HL-60 (cell line): ENCODE measurements at regions not wholly inside any gene's neighbourhood (a gene's known extent, or its start where the extent isn't known, plus 50 kb on each side); places are given as distances from the start of the nearest gene placed in this dataset.

Experiments
- DNase-seq, 2 experiments: peaks; one replicate each; pipeline ENCODE4 v3.0.0-alpha.2; 2010 to 2020; ENCODE audit warnings: low read depth in 1 of 2, low spot score in 1 of 2
- H3K27ac ChIP-seq: fragments of 250-450 bp; sonication (Bioruptor Pico); replicated peaks from 2 replicates; pipeline ENCODE4 v1.5.1; 2020; ENCODE audit warnings: mild to moderate bottlenecking, moderate library complexity
- H3K27me3 ChIP-seq: fragments of 250-450 bp; sonication (Bioruptor Pico); 2 replicates; pipeline ENCODE4 v1.5.1; 2021; ENCODE audit warnings: mild to moderate bottlenecking, moderate library complexity; ENCODE audit not compliant: insufficient read depth, poor library complexity, severe bottlenecking
- H3K4me3 ChIP-seq: replicated peaks from 2 replicates; pipeline ENCODE4 v1.5.1; 2011; ENCODE audit warnings: mild to moderate bottlenecking, control low read depth, low read length; ENCODE audit not compliant: insufficient read depth
- CTCF ChIP-seq: IDR thresholded peaks from one replicate; pipeline ENCODE4 v1.5.1; 2011; ENCODE audit warnings: low read length, control low read depth, inconsistent platforms; ENCODE audit not compliant: insufficient read depth
- GABPA ChIP-seq: IDR thresholded peaks from 2 replicates; pipeline ENCODE4 v1.6.1; 2012; ENCODE audit warnings: low read depth
- POLR2AphosphoS5 ChIP-seq: IDR thresholded peaks from 2 replicates; pipeline ENCODE4 v1.6.1; 2012; ENCODE audit warnings: low read depth
- REST ChIP-seq: IDR thresholded peaks from 2 replicates; pipeline ENCODE4 v1.6.1; 2012; ENCODE audit warnings: low read depth; ENCODE audit not compliant: insufficient replicate concordance
- SPI1 ChIP-seq: IDR thresholded peaks from 2 replicates; pipeline ENCODE4 v1.6.1; 2012; ENCODE audit warnings: low read depth, mild to moderate bottlenecking, borderline replicate concordance

DNA sequence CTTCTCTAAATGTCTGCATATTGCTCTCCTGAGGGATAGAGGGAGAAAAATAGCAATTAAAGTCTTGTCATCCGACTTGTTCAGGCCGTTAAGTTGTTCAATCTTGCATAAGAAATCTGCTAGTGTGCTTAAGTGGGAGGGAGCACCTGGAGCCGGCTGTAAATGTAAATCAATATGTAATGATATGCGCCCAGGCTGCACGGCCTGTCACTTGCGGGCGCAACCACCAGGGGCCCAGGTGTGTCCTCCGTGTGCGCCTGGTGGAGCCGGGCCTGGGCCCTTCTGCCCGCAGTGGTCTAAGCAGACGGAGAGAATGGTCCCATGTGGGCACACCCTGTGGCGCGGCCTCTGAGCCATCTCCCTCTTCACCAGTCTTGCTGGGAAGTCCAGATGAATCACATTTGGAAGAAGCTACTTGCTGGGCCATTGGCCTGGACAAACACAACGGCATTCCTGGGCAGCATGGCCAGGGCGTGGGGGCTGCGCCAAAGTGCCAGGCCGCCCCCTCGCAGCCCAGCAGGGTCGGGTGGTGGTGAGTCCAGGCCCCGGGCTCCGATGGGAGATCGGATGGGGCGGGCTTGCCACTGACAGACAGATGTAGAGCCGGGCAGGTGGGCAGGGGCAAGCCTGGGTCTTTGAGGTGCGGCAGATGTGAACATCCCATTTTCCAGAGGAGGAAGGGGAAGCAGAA lies 193.3 kb upstream of the C14orf180 start:
- no peak for DNase-seq
- Histone ChIP-seq H3K27me3 (no peaks in the 10 kb centered on the region), H3K4me3 (no peak overlapping the region), H3K27ac (no peak overlapping the region)
- no peak for TF ChIP-seq CTCF
- no peak for TF ChIP-seq SPI1
- no peak for TF ChIP-seq POLR2AphosphoS5
- TF ChIP-seq GABPA, result no peak
- no peak for TF ChIP-seq REST

GRCh38 chr14:104387022-104388010 lies 192.2 kb upstream of the C14orf180 start:
- H3K27ac ChIP-seq, result no peak overlapping the region
- DNase-seq, result no peak
- TF ChIP-seq POLR2AphosphoS5 (no peak), SPI1 (no peak)
- no peak overlapping the region for H3K4me3 ChIP-seq
- no peaks in the 10 kb centered on the region for H3K27me3 ChIP-seq

GRCh38 chr14:104388011-104388521 lies 191.5 kb upstream of the C14orf180 start:
- DNase-seq, result no peak
- Histone ChIP-seq H3K4me3 (no peak overlapping the region), H3K27ac (no peak overlapping the region), H3K27me3 (no peaks in the 10 kb centered on the region)
- TF ChIP-seq POLR2AphosphoS5, result no peak
- no peak for TF ChIP-seq SPI1
- TF ChIP-seq REST, result no peak
- TF ChIP-seq CTCF, result no peak
- TF ChIP-seq GABPA, result no peak
